ENCODE measurements at regions not wholly inside any gene's neighbourhood (a gene's known extent, or its start where the extent isn't known, plus 50 kb on each side); places are given as distances from the start of the nearest gene placed in this dataset.

GRCh38 chr14:47929334-47929733 is 253.9 kb upstream of the MDGA2 start:
- H3K36me3 ChIP-seq (ENCODE audit: control insufficient read depth in 2 of 2, extremely low read depth in 1 of 2, insufficient read depth in 2 of 2, low read length in 2 of 2), result no peaks in the 10 kb centered on the region
- H3K9me3 ChIP-seq (ENCODE audit: control insufficient read depth, low read depth, low read length), result no peaks in the 10 kb centered on the region
- H3K9ac ChIP-seq (ENCODE audit: control insufficient read depth, extremely low read depth, insufficient read depth, low read length), result no peak overlapping the region
- H3K79me2 ChIP-seq (ENCODE audit: control insufficient read depth, insufficient read depth, low read length), result no peaks in the 10 kb centered on the region
- H3K27ac ChIP-seq (ENCODE audit: control insufficient read depth, insufficient read depth, low read length), result no peak overlapping the region
- TF ChIP-seq EZH2 (IDR thresholded peaks at IDR 0.05; ENCODE audit: low read length), result no peak
- TF ChIP-seq CTCF (optimal IDR thresholded peaks at IDR 0.05 in 1 of 3, IDR thresholded peaks at IDR 0.05 in 1 of 3, conservative IDR thresholded peaks at IDR 0.05 in 1 of 3; ENCODE audit: extremely low read depth in 1 of 3, insufficient read depth in 2 of 3, low read length in 3 of 3), result no peak
- H3K27me3 ChIP-seq (ENCODE audit: control insufficient read depth, extremely low read depth, insufficient read depth, low read length), result no peaks in the 10 kb centered on the region
- no peak overlapping the region for H3K4me3 ChIP-seq (ENCODE audit: control insufficient read depth in 2 of 3, extremely low read depth in 1 of 3, insufficient read depth in 2 of 3, low read depth in 1 of 3, low read length in 3 of 3)
- H4K20me1 ChIP-seq (ENCODE audit: control insufficient read depth, extremely low read depth, insufficient read depth, low read length), result no peaks in the 10 kb centered on the region
- H3K4me2 ChIP-seq (ENCODE audit: control insufficient read depth, extremely low read depth, insufficient read depth, low read depth, low read length), result no peak overlapping the region
- H2AFZ ChIP-seq (ENCODE audit: control insufficient read depth, low read length), result no peak overlapping the region
- H3K4me1 ChIP-seq (ENCODE audit: control insufficient read depth, extremely low read depth, insufficient read depth, low read length), result no peaks in the 10 kb centered on the region
- DNase-seq (ENCODE audit: low read depth, low spot score) (no peak), FAIRE-seq (no peak)
- dilution Hi-C loops (cut with MboI; ENCODE audit: extremely low pct_ligation_motif_present, low sequenced_read_pairs), result no loop called here
- no peaks in the 10 kb centered on the region for H3K9me1 ChIP-seq (ENCODE audit: control insufficient read depth, extremely low read depth, insufficient read depth, low read length)

DNA sequence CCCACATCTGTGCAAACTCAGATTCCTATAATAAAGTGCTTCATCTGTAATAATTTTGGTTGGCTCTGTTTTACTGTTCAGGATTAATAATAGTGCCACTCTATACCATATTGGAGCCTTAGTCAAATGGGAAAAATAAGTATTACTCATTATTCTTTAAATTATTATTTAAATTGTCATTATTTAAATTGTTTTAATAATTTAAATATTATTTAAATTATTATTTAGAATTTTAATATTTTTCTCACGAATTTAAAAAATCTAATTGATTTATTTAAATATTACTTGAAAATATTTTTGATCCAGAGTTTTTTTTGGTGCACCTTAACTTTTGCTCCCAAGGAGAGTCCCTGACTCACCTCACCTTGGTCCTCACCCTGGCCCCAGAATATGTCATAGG is 245.7 kb upstream of the MDGA2 start:
- DNase-seq (ENCODE audit: low read depth, low spot score) (no peak), FAIRE-seq (no peak)
- Histone ChIP-seq H3K9ac (ENCODE audit: control insufficient read depth, extremely low read depth, insufficient read depth, low read length) (no peak overlapping the region), H3K9me1 (ENCODE audit: control insufficient read depth, extremely low read depth, insufficient read depth, low read length) (no peaks in the 10 kb centered on the region), H3K36me3 (ENCODE audit: control insufficient read depth in 2 of 2, extremely low read depth in 1 of 2, insufficient read depth in 2 of 2, low read length in 2 of 2) (no peaks in the 10 kb centered on the region), H3K9me3 (ENCODE audit: control insufficient read depth, low read depth, low read length) (no peaks in the 10 kb centered on the region), H3K4me2 (ENCODE audit: control insufficient read depth, extremely low read depth, insufficient read depth, low read depth, low read length) (no peak overlapping the region), H3K27me3 (ENCODE audit: control insufficient read depth, extremely low read depth, insufficient read depth, low read length) (no peaks in the 10 kb centered on the region), H3K79me2 (ENCODE audit: control insufficient read depth, insufficient read depth, low read length) (no peaks in the 10 kb centered on the region), H3K4me3 (ENCODE audit: control insufficient read depth in 2 of 3, extremely low read depth in 1 of 3, insufficient read depth in 2 of 3, low read depth in 1 of 3, low read length in 3 of 3) (no peak overlapping the region), H3K4me1 (ENCODE audit: control insufficient read depth, extremely low read depth, insufficient read depth, low read length) (no peaks in the 10 kb centered on the region), H3K27ac (ENCODE audit: control insufficient read depth, insufficient read depth, low read length) (no peak overlapping the region), H2AFZ (ENCODE audit: control insufficient read depth, low read length) (no peak overlapping the region), H4K20me1 (ENCODE audit: control insufficient read depth, extremely low read depth, insufficient read depth, low read length) (no peaks in the 10 kb centered on the region)
- TF ChIP-seq EZH2 (IDR thresholded peaks at IDR 0.05; ENCODE audit: low read length) (no peak), CTCF (optimal IDR thresholded peaks at IDR 0.05 in 1 of 3, IDR thresholded peaks at IDR 0.05 in 1 of 3, conservative IDR thresholded peaks at IDR 0.05 in 1 of 3; ENCODE audit: extremely low read depth in 1 of 3, insufficient read depth in 2 of 3, low read length in 3 of 3) (no peak)
- dilution Hi-C loops (cut with MboI; ENCODE audit: extremely low pct_ligation_motif_present, low sequenced_read_pairs), result no loop called here
